Neuronal stem cell (in vitro differentiated cells): ENCODE measurements at regions not wholly inside any gene's neighbourhood (a gene's known extent, or its start where the extent isn't known, plus 50 kb on each side); places are given as distances from the start of the nearest gene placed in this dataset.

Experiments
- DNase-seq: peaks from one replicate; pipeline ENCODE4 v3.0.0-alpha.2; 2013; ENCODE audit warnings: low spot score
- H2AFZ ChIP-seq: one replicate; pipeline ENCODE4 v1.6.1; 2013; ENCODE audit warnings: mild to moderate bottlenecking, low read length, inconsistent platforms
- H2AK5ac ChIP-seq: 2 replicates; pipeline ENCODE4 v1.6.1; 2013; ENCODE audit warnings: low read depth, mild to moderate bottlenecking, inconsistent platforms, low read length, moderate library complexity, mixed read lengths
- H2BK120ac ChIP-seq: 2 replicates; pipeline ENCODE4 v1.6.1; 2013; ENCODE audit warnings: low read depth, mild to moderate bottlenecking, inconsistent platforms, low read length, moderate library complexity, mixed read lengths
- H2BK12ac ChIP-seq: one replicate; pipeline ENCODE4 v1.6.1; 2013; ENCODE audit warnings: low read length, inconsistent platforms
- H2BK15ac ChIP-seq: 2 replicates; pipeline ENCODE4 v1.6.1; 2013; ENCODE audit warnings: mild to moderate bottlenecking, low read length, inconsistent platforms, mixed read lengths
- H2BK5ac ChIP-seq: one replicate; pipeline ENCODE4 v1.6.1; 2013; ENCODE audit warnings: inconsistent platforms, mild to moderate bottlenecking, low read length, moderate library complexity
- H3K14ac ChIP-seq: one replicate; pipeline ENCODE4 v1.6.1; 2013; ENCODE audit warnings: low read length, inconsistent platforms
- H3K18ac ChIP-seq: 2 replicates; pipeline ENCODE4 v1.6.1; 2013; ENCODE audit warnings: low read length, inconsistent platforms
- H3K23ac ChIP-seq: 2 replicates; pipeline ENCODE4 v1.6.1; 2013; ENCODE audit warnings: low read depth, mild to moderate bottlenecking, mixed read lengths, low read length, inconsistent platforms; ENCODE audit not compliant: poor library complexity
- H3K27ac ChIP-seq: replicated peaks from 3 replicates; pipeline ENCODE4 v1.5.1; 2013; ENCODE audit warnings: low read length, inconsistent platforms
- H3K27me3 ChIP-seq, 3 experiments: 2 replicates each; pipeline ENCODE4 v1.6.1; 2013; ENCODE audit warnings: low read length in 3 of 3, mild to moderate bottlenecking in 2 of 3, inconsistent platforms in 1 of 3, low read depth in 1 of 3, mixed read lengths in 1 of 3, moderate library complexity in 1 of 3; ENCODE audit not compliant: control insufficient read depth in 3 of 3, insufficient read depth in 3 of 3
- H3K36me3 ChIP-seq, 2 donors: replicated peaks in 1 of 2; 2 replicates each; pipeline ENCODE4 v1.6.1; 2013; ENCODE audit warnings: low read length in 2 of 2; ENCODE audit not compliant: control insufficient read depth in 2 of 2, insufficient read depth in 2 of 2
- H3K4ac ChIP-seq: 2 replicates; pipeline ENCODE4 v1.6.1; 2013; ENCODE audit warnings: inconsistent platforms, mild to moderate bottlenecking, low read length, moderate library complexity
- H3K4me1 ChIP-seq, 2 donors: 1 replicate in 1 of 2; 2 replicates in 1 of 2; pipeline ENCODE4 v1.6.1; 2013; ENCODE audit warnings: low read length in 2 of 2, low read depth in 1 of 2; ENCODE audit not compliant: control insufficient read depth in 2 of 2, insufficient read depth in 1 of 2
- H3K4me2 ChIP-seq: one replicate; pipeline ENCODE4 v1.6.1; 2013; ENCODE audit warnings: mild to moderate bottlenecking, low read length, inconsistent platforms; ENCODE audit not compliant: insufficient read depth, poor library complexity, severe bottlenecking
- H3K4me3 ChIP-seq, 2 donors: 2 replicates each; pipeline ENCODE4 v1.5.1; 2013; ENCODE audit warnings: low read length in 2 of 2, mild to moderate bottlenecking in 2 of 2, inconsistent platforms in 1 of 2, moderate library complexity in 1 of 2
- H3K79me1 ChIP-seq: one replicate; pipeline ENCODE4 v1.6.1; 2013; ENCODE audit warnings: low read depth, mild to moderate bottlenecking, inconsistent platforms, low read length, moderate library complexity
- H3K9ac ChIP-seq: one replicate; pipeline ENCODE4 v1.6.1; 2013; ENCODE audit warnings: mild to moderate bottlenecking, low read depth, low read length, inconsistent platforms; ENCODE audit not compliant: poor library complexity
- H3K9me3 ChIP-seq, 2 donors: replicated peaks in 1 of 2; 2 replicates each; pipeline versions ENCODE3 to v1.6.1; 2013; ENCODE audit warnings: low read length in 2 of 2, mild to moderate bottlenecking in 2 of 2, inconsistent platforms in 1 of 2, low read depth in 1 of 2, mixed read lengths in 1 of 2, moderate library complexity in 1 of 2; ENCODE audit not compliant: control insufficient read depth in 2 of 2, insufficient read depth in 1 of 2
- H4K8ac ChIP-seq: one replicate; pipeline ENCODE4 v1.6.1; 2013; ENCODE audit warnings: low read depth, mild to moderate bottlenecking, inconsistent platforms, low read length, moderate library complexity
- H4K91ac ChIP-seq: one replicate; pipeline ENCODE4 v1.6.1; 2013; ENCODE audit warnings: low read length, low read depth, mild to moderate bottlenecking, inconsistent platforms; ENCODE audit not compliant: poor library complexity
- WGBS, 2 donors: extraction: QIAGEN DNeasy Blood & Tissue Kit; methylation state at CpG; one replicate each; pipeline ENCODE4 v1.1.7; 2013; ENCODE audit warnings: missing lambda C conversion rate in 2 of 2, mixed read lengths in 1 of 2; ENCODE audit not compliant: insufficient read length in 2 of 2, insufficient replicate concordance in 1 of 2; ENCODE audit errors: extremely low coverage in 2 of 2; 5-methylcytosine and 5-hydroxymethylcytosine counted together

DNA sequence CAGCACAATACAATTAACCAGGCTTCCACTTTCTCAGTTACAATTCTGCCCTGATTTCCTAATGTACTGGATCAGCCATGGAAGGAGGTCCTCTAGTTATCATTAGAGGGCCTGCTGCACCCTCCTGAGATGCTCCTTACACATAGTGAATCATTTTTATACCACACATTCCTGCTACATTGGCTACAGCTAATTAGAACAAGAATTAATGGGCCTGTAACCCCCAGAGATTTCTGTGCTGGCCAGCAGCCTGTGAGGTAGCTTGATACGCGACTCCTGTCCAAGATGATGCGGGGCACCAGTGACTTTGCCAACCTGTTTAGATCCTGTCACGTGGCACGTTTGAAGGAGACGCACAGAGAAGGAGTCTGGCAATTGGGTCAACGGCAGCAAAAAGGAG, 422.8 kb downstream of the EPM2A start:
- Histone ChIP-seq H2BK12ac (no peak overlapping the region), H3K14ac (no peak overlapping the region), H4K8ac (no peak overlapping the region), H3K79me1 (no peaks in the 10 kb centered on the region), H3K4ac (no peak overlapping the region), H3K4me1 (peaks cover 0 to 8% of the 10 kb centered on the region in 2 donors), H3K4me3 (no peak overlapping the region), H2AK5ac (no peak overlapping the region), H2BK15ac (no peak overlapping the region), H2BK120ac (no peak overlapping the region), H4K91ac (no peak overlapping the region), H3K9ac (no peak overlapping the region), H2AFZ (no peak overlapping the region), H3K18ac (no peak overlapping the region), H3K27ac (no peak overlapping the region), H3K23ac (no peak overlapping the region), H2BK5ac (no peak overlapping the region), H3K36me3 (no peaks in the 10 kb centered on the region), H3K9me3 (no peaks in the 10 kb centered on the region), H3K4me2 (no peak overlapping the region), H3K27me3 (no peaks in the 10 kb centered on the region)
- no CpG with 5 or more reads among the region's 7 CpGs for WGBS, 2 donors
- DNase-seq = no peak

DNA sequence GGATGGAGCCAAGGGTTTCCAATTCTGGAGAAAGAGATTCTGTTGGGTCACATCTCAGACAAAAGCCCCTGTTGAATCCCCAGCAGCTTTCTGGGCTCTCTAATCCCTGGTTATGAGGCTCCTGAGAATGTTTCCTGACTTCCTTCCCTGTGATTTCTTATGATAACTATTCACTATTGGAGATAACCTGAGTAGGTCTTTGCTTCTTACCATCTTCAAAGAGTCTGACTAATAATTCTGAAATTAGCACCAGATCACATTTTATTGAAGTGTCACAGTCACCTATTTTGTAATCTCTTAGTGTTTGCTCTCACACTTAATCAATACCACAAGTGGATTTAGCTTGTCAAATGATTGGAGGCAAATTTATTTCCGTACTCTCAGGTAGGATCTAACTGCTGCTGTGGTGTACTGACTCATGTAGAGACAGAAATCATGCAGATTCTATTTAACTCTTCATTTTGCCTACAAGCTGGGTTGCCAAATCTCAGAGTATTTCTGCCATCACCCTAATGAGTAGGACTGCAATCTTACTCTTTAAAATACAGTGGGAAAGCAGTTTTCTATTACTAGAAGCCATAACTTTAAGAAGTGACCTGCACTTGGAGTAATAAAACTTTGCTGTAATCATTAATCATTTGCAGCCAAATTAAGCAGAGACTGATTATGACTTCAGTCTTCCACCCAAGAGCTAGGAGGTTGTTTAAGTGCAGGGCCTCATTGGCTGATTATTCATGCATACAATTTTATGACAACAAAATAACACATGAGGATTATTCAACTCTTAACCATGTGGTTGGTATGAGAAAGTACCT, 422.1 kb downstream of the EPM2A start:
- H3K18ac ChIP-seq = no peak overlapping the region
- no peak overlapping the region for H2BK5ac ChIP-seq
- H3K27ac ChIP-seq = no peak overlapping the region
- DNase-seq = no peak
- no peaks in the 10 kb centered on the region for H3K27me3 ChIP-seq
- H3K14ac ChIP-seq = no peak overlapping the region
- no peak overlapping the region for H3K23ac ChIP-seq
- no peak overlapping the region for H4K8ac ChIP-seq
- no peak overlapping the region for H3K4me3 ChIP-seq
- WGBS, 2 donors = no CpG with 5 or more reads among the region's 1 CpG
- H3K79me1 ChIP-seq = no peaks in the 10 kb centered on the region
- H3K9me3 ChIP-seq = no peaks in the 10 kb centered on the region
- no peak overlapping the region for H2BK120ac ChIP-seq
- peaks cover 0 to 8% of the 10 kb centered on the region in 2 donors for H3K4me1 ChIP-seq
- H2BK12ac ChIP-seq = no peak overlapping the region
- no peak overlapping the region for H2BK15ac ChIP-seq
- no peak overlapping the region for H2AK5ac ChIP-seq
- no peak overlapping the region for H3K4me2 ChIP-seq
- no peak overlapping the region for H3K4ac ChIP-seq
- no peak overlapping the region for H2AFZ ChIP-seq
- H4K91ac ChIP-seq = no peak overlapping the region
- no peak overlapping the region for H3K9ac ChIP-seq
- no peaks in the 10 kb centered on the region for H3K36me3 ChIP-seq

DNA sequence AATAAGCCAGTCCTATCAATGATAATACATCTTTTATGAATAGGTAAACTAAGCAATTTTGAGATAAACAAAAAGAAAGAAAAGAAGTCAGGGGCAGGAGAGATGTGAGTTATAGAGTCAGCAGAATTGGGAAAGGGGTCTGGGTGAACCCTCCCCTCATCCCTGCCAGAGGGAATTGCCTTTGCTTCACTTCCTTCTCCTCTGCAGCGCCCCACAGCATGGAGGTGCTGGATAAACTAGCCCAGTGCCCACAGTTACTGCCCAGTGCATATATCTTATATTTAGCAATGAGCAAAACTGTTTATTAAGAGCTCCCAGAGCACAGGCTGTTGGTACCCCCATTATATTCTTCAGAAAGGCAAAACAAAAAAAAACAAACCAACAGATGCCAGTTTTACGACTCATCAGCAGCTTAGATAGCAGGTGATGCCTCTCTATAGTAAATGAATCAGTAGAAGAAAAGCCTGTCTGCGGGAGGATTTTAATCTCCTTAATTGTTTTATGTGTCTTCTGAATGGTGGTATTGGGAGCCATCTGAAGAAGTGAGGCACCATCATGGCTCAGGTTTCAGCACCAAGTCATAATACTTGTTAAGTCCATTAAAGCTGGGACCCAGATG, 419.2 kb downstream of the EPM2A start:
- no peak overlapping the region for H3K18ac ChIP-seq
- H4K8ac ChIP-seq = no peak overlapping the region
- H3K4ac ChIP-seq = no peak overlapping the region
- no peak overlapping the region for H3K4me3 ChIP-seq
- DNase-seq = no peak
- H3K23ac ChIP-seq = no peak overlapping the region
- no peak overlapping the region for H3K14ac ChIP-seq
- no peaks in the 10 kb centered on the region for H3K79me1 ChIP-seq
- H2AFZ ChIP-seq = no peak overlapping the region
- no peak overlapping the region for H4K91ac ChIP-seq
- no peaks in the 10 kb centered on the region for H3K27me3 ChIP-seq
- no peaks in the 10 kb centered on the region for H3K36me3 ChIP-seq
- H2BK120ac ChIP-seq = no peak overlapping the region
- no peak overlapping the region for H2BK12ac ChIP-seq
- no peak overlapping the region for H3K9ac ChIP-seq
- H3K4me2 ChIP-seq = no peak overlapping the region
- no peak overlapping the region for H2AK5ac ChIP-seq
- no peak overlapping the region for H2BK5ac ChIP-seq
- H2BK15ac ChIP-seq = no peak overlapping the region
- H3K27ac ChIP-seq = no peak overlapping the region
- no CpG with 5 or more reads among the region's 3 CpGs for WGBS, 2 donors
- H3K4me1 ChIP-seq = peaks cover 0 to 8% of the 10 kb centered on the region in 2 donors
- no peaks in the 10 kb centered on the region for H3K9me3 ChIP-seq

DNA sequence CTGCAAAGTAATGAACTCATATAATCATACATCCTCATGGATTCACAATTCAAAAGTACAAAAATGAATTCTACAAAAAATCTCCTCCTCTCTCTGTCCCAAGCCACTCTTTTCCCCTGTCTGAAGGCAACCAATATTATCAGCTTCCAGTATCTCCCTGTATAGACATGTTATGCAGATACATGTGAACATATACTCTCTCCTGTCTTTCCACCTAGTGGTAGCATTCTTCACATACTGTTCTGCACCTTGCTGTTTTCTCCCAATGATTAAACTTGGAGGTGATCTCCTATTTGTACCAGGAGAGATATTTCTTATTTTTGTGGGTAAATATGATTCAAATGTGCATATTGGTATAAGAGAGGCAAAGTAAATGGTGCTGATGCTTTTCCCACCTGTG, 416.4 kb downstream of the EPM2A start:
- Histone ChIP-seq H3K14ac (no peak overlapping the region), H2BK15ac (no peak overlapping the region), H2BK5ac (no peak overlapping the region), H3K4me2 (no peak overlapping the region), H2BK120ac (no peak overlapping the region), H2BK12ac (no peak overlapping the region), H3K23ac (no peak overlapping the region), H3K27me3 (no peaks in the 10 kb centered on the region), H3K79me1 (no peaks in the 10 kb centered on the region), H3K4ac (no peak overlapping the region), H3K4me3 (no peak overlapping the region), H4K8ac (no peak overlapping the region), H3K27ac (no peak overlapping the region), H3K18ac (no peak overlapping the region), H3K9me3 (no peaks in the 10 kb centered on the region), H3K4me1 (peaks cover 0 to 1% of the 10 kb centered on the region in 2 donors), H4K91ac (no peak overlapping the region), H2AFZ (no peak overlapping the region), H3K9ac (no peak overlapping the region), H2AK5ac (no peak overlapping the region), H3K36me3 (no peaks in the 10 kb centered on the region)
- no peak for DNase-seq
